GM23338 (cell line): ENCODE measurements at regions not wholly inside any gene's neighbourhood (a gene's known extent, or its start where the extent isn't known, plus 50 kb on each side); places are given as distances from the start of the nearest gene placed in this dataset.

ENCODE experiments used
- ATAC-seq: fragments of 200-7000 bp; cut with Tn5 transposase; 3 replicates; pipeline ENCODE4 v1.9.1; 2020
- DNase-seq: peaks from one replicate; pipeline ENCODE4 v3.0.0-alpha.2; 2015; ENCODE audit warnings: low spot score
- H2AFZ ChIP-seq: fragments of 200-600 bp; sonication (generic); 2 replicates; pipeline ENCODE4 v1.8.0; 2016; ENCODE audit warnings: antibody characterized with exemption, mild to moderate bottlenecking, moderate library complexity
- H3F3A ChIP-seq: fragments of 200-600 bp; sonication (generic); replicated peaks from 2 replicates; pipeline ENCODE4 v1.8.0; 2017; ENCODE audit warnings: antibody characterized with exemption, mixed run types, low read depth
- H3K27ac ChIP-seq: fragments of 200-600 bp; sonication (generic); 2 replicates; pipeline ENCODE4 v1.6.1; 2016; ENCODE audit warnings: low read depth
- H3K27me3 ChIP-seq: fragments of 200-600 bp; sonication (generic); 2 replicates; pipeline ENCODE4 v1.8.0; 2016; ENCODE audit warnings: mild to moderate bottlenecking, mixed run types, moderate library complexity; ENCODE audit not compliant: insufficient read depth
- H3K36me3 ChIP-seq: fragments of 200-600 bp; sonication (generic); 2 replicates; pipeline ENCODE4 v1.8.0; 2016; ENCODE audit warnings: mild to moderate bottlenecking; ENCODE audit not compliant: insufficient read depth
- H3K4me1 ChIP-seq: fragments of 200-600 bp; sonication (generic); 2 replicates; pipeline ENCODE4 v1.8.0; 2016; ENCODE audit warnings: mild to moderate bottlenecking, moderate library complexity; ENCODE audit not compliant: insufficient read depth
- H3K4me2 ChIP-seq: fragments of 200-600 bp; sonication (generic); 2 replicates; pipeline ENCODE4 v1.7.1; 2017; ENCODE audit warnings: mixed run types
- H3K4me3 ChIP-seq: fragments of 200-600 bp; sonication (generic); 2 replicates; pipeline ENCODE4 v1.6.1; 2016; ENCODE audit warnings: mixed run types
- H3K79me2 ChIP-seq: fragments of 200-600 bp; sonication (generic); replicated peaks from 2 replicates; pipeline ENCODE4 v1.8.0; 2017; ENCODE audit warnings: mild to moderate bottlenecking; ENCODE audit not compliant: insufficient read depth
- H3K9me2 ChIP-seq: fragments of 200-600 bp; sonication (generic); 2 replicates; pipeline ENCODE4 v1.8.0; 2017; ENCODE audit not compliant: insufficient read depth
- H4K20me1 ChIP-seq: fragments of 200-600 bp; sonication (generic); replicated peaks from 2 replicates; pipeline ENCODE4 v1.8.0; 2017; ENCODE audit warnings: mild to moderate bottlenecking; ENCODE audit not compliant: insufficient read depth
- H3K27ac Mint-ChIP-seq: 2 replicates; pipeline ENCODE4 v1.8.0; 2020; ENCODE audit warnings: inconsistent platforms, mild to moderate bottlenecking, moderate library complexity, mixed read lengths
- H3K27me3 Mint-ChIP-seq: 3 replicates; pipeline ENCODE4 v1.8.0; 2022; ENCODE audit warnings: low read depth, mild to moderate bottlenecking, moderate library complexity, mixed read lengths, inconsistent platforms; ENCODE audit not compliant: insufficient read depth, poor library complexity
- H3K36me3 Mint-ChIP-seq: 3 replicates; pipeline ENCODE4 v1.8.0; 2021; ENCODE audit warnings: low read depth, mild to moderate bottlenecking, inconsistent platforms, moderate library complexity, mixed read lengths
- H3K4me1 Mint-ChIP-seq: 3 replicates; pipeline ENCODE4 v1.8.0; 2020; ENCODE audit warnings: mild to moderate bottlenecking, inconsistent platforms, mixed read lengths
- H3K4me3 Mint-ChIP-seq: 3 replicates; pipeline ENCODE4 v1.8.0; 2021; ENCODE audit warnings: moderate library complexity, mild to moderate bottlenecking, inconsistent platforms, mixed read lengths
- H3K9me3 Mint-ChIP-seq: 3 replicates; pipeline ENCODE4 v1.8.0; 2020; ENCODE audit warnings: moderate library complexity, mild to moderate bottlenecking, inconsistent platforms, mixed read lengths
- CREB1 ChIP-seq: fragments of 250-450 bp; sonication (Bioruptor Pico); IDR thresholded peaks from 2 replicates; pipeline ENCODE4 v1.5.0; 2020; ENCODE audit warnings: low read depth, mild to moderate bottlenecking, moderate library complexity
- EZH2 ChIP-seq: fragments of 200-600 bp; sonication (generic); IDR thresholded peaks from one replicate; pipeline ENCODE4 v1.8.0; 2017; ENCODE audit warnings: antibody characterized with exemption, mild to moderate bottlenecking, low read depth; ENCODE audit not compliant: unreplicated experiment
- EZH2phosphoT487 ChIP-seq: fragments of 200-600 bp; sonication (generic); IDR thresholded peaks from one replicate; pipeline ENCODE4 v1.8.1; 2018; ENCODE audit warnings: antibody characterized with exemption; ENCODE audit not compliant: unreplicated experiment
- JUNB ChIP-seq: IDR thresholded peaks from one replicate; pipeline ENCODE4 v1.6.1; 2016; ENCODE audit warnings: antibody characterized with exemption; ENCODE audit not compliant: unreplicated experiment
- NANOG ChIP-seq: IDR thresholded peaks from 2 replicates; pipeline ENCODE4 v1.6.1; 2016; ENCODE audit warnings: antibody characterized with exemption, borderline replicate concordance
- POLR2AphosphoS5 ChIP-seq: IDR thresholded peaks from 2 replicates; pipeline ENCODE4 v1.6.1; 2016; ENCODE audit warnings: antibody characterized with exemption, low read depth
- STAT1 ChIP-seq: IDR thresholded peaks from one replicate; pipeline ENCODE4 v1.6.1; 2016; ENCODE audit warnings: antibody characterized with exemption; ENCODE audit not compliant: unreplicated experiment
- ZNF114 ChIP-seq: fragments of 250-450 bp; sonication (Bioruptor Pico); IDR thresholded peaks from 2 replicates; pipeline ENCODE4 v1.5.0; 2020; ENCODE audit warnings: mild to moderate bottlenecking, moderate library complexity
- ZNF331 ChIP-seq: fragments of 250-450 bp; sonication (Bioruptor Pico); IDR thresholded peaks from 2 replicates; pipeline ENCODE4 v1.5.0; 2020; ENCODE audit warnings: low read depth, mild to moderate bottlenecking, moderate library complexity
- TF ChIP-seq, protein P1 (sequence below): fragments of 250-450 bp; sonication (Bioruptor Pico); IDR thresholded peaks from 2 replicates; pipeline ENCODE4 v1.5.0; 2020; ENCODE audit warnings: mild to moderate bottlenecking, moderate library complexity
- TF ChIP-seq, protein P2 (sequence below): IDR thresholded peaks from one replicate; pipeline ENCODE4 v1.6.1; 2018; ENCODE audit warnings: antibody characterized with exemption; ENCODE audit not compliant: unreplicated experiment
- TF ChIP-seq, protein P3 (sequence below), 2 experiments: fragments of 200-600 bp in 1 of 2; sonication (generic) in 1 of 2; conservative IDR thresholded peaks; 2 replicates each; pipeline versions ENCODE4 v1.5.1 to v1.6.1; 2016 to 2017; ENCODE audit warnings: antibody characterized with exemption in 2 of 2, low read depth in 2 of 2, mild to moderate bottlenecking in 2 of 2, moderate library complexity in 1 of 2
- TF ChIP-seq, protein P4 (sequence below): IDR thresholded peaks from 2 replicates; pipeline ENCODE4 v1.6.1; 2016; ENCODE audit warnings: antibody characterized with exemption

DNA sequence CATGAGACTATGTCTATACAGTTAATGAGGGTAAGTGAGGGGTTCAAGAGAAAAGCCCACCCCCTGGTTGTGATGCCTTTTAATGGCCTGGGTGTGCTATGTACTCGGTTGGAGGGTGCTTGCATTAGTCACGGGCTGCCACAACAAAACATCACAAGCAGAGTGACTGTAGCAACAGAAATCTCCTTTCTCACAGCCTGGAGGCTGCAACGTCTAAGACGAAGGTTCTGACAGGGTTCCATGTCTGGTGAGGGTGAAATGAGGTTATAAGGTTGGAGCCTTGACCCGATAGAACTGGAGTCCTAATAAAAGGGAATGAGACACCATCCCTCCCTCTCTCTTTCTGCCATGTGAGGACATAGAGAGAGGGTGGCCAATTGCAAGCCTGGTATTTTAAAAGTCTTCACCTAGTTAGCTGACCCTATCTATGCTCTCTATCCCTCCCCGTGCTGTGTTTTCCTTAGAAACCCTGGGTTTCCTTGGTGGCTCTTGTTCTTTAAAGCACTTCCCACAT, 126.0 kb upstream of the GDF10 start:
- no peak overlapping the region for H3K4me2 ChIP-seq
- no peak overlapping the region for H2AFZ ChIP-seq
- H3K9me2 ChIP-seq = no peaks in the 10 kb centered on the region
- DNase-seq (no peak), ATAC-seq (no peak)
- Mint-ChIP-seq H3K27me3 (peaks cover 4% of the 10 kb centered on the region), H3K4me1 (peaks cover 12% of the 10 kb centered on the region), H3K27ac (no peak overlapping the region), H3K36me3 (no peaks in the 10 kb centered on the region; the same call in 1 of the 3 replicates), H3K9me3 (peaks cover 19% of the 10 kb centered on the region; the same call in 2 of the 3 replicates), H3K4me3 (no peak overlapping the region)
- no peak overlapping the region for H3K27ac ChIP-seq
- no peaks in the 10 kb centered on the region for H4K20me1 ChIP-seq
- no peaks in the 10 kb centered on the region for H3K79me2 ChIP-seq
- H3K36me3 ChIP-seq = no peaks in the 10 kb centered on the region
- TF ChIP-seq CREB1 (CRISPR knock-in tag) = no peak
- TF ChIP-seq, protein P1, sequence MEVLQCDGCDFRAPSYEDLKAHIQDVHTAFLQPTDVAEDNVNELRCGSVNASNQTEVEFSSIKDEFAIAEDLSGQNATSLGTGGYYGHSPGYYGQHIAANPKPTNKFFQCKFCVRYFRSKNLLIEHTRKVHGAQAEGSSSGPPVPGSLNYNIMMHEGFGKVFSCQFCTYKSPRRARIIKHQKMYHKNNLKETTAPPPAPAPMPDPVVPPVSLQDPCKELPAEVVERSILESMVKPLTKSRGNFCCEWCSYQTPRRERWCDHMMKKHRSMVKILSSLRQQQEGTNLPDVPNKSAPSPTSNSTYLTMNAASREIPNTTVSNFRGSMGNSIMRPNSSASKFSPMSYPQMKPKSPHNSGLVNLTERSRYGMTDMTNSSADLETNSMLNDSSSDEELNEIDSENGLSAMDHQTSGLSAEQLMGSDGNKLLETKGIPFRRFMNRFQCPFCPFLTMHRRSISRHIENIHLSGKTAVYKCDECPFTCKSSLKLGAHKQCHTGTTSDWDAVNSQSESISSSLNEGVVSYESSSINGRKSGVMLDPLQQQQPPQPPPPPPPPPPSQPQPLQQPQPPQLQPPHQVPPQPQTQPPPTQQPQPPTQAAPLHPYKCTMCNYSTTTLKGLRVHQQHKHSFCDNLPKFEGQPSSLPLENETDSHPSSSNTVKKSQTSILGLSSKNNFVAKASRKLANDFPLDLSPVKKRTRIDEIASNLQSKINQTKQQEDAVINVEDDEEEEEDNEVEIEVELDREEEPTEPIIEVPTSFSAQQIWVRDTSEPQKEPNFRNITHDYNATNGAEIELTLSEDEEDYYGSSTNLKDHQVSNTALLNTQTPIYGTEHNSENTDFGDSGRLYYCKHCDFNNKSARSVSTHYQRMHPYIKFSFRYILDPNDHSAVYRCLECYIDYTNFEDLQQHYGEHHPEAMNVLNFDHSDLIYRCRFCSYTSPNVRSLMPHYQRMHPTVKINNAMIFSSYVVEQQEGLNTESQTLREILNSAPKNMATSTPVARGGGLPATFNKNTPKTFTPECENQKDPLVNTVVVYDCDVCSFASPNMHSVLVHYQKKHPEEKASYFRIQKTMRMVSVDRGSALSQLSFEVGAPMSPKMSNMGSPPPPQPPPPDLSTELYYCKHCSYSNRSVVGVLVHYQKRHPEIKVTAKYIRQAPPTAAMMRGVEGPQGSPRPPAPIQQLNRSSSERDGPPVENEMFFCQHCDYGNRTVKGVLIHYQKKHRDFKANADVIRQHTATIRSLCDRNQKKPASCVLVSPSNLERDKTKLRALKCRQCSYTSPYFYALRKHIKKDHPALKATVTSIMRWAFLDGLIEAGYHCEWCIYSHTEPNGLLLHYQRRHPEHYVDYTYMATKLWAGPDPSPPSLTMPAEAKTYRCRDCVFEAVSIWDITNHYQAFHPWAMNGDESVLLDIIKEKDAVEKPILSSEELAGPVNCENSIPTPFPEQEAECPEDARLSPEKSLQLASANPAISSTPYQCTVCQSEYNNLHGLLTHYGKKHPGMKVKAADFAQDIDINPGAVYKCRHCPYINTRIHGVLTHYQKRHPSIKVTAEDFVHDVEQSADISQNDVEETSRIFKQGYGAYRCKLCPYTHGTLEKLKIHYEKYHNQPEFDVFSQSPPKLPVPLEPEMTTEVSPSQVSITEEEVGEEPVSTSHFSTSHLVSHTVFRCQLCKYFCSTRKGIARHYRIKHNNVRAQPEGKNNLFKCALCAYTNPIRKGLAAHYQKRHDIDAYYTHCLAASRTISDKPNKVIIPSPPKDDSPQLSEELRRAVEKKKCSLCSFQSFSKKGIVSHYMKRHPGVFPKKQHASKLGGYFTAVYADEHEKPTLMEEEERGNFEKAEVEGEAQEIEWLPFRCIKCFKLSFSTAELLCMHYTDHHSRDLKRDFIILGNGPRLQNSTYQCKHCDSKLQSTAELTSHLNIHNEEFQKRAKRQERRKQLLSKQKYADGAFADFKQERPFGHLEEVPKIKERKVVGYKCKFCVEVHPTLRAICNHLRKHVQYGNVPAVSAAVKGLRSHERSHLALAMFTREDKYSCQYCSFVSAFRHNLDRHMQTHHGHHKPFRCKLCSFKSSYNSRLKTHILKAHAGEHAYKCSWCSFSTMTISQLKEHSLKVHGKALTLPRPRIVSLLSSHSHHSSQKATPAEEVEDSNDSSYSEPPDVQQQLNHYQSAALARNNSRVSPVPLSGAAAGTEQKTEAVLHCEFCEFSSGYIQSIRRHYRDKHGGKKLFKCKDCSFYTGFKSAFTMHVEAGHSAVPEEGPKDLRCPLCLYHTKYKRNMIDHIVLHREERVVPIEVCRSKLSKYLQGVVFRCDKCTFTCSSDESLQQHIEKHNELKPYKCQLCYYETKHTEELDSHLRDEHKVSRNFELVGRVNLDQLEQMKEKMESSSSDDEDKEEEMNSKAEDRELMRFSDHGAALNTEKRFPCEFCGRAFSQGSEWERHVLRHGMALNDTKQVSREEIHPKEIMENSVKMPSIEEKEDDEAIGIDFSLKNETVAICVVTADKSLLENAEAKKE (CRISPR knock-in tag) = no peak
- TF ChIP-seq, protein P2, sequence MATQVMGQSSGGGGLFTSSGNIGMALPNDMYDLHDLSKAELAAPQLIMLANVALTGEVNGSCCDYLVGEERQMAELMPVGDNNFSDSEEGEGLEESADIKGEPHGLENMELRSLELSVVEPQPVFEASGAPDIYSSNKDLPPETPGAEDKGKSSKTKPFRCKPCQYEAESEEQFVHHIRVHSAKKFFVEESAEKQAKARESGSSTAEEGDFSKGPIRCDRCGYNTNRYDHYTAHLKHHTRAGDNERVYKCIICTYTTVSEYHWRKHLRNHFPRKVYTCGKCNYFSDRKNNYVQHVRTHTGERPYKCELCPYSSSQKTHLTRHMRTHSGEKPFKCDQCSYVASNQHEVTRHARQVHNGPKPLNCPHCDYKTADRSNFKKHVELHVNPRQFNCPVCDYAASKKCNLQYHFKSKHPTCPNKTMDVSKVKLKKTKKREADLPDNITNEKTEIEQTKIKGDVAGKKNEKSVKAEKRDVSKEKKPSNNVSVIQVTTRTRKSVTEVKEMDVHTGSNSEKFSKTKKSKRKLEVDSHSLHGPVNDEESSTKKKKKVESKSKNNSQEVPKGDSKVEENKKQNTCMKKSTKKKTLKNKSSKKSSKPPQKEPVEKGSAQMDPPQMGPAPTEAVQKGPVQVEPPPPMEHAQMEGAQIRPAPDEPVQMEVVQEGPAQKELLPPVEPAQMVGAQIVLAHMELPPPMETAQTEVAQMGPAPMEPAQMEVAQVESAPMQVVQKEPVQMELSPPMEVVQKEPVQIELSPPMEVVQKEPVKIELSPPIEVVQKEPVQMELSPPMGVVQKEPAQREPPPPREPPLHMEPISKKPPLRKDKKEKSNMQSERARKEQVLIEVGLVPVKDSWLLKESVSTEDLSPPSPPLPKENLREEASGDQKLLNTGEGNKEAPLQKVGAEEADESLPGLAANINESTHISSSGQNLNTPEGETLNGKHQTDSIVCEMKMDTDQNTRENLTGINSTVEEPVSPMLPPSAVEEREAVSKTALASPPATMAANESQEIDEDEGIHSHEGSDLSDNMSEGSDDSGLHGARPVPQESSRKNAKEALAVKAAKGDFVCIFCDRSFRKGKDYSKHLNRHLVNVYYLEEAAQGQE = no peak
- TF ChIP-seq NANOG = no peak
- TF ChIP-seq EZH2phosphoT487 = no peak
- no peak for TF ChIP-seq POLR2AphosphoS5
- TF ChIP-seq, protein P3, sequence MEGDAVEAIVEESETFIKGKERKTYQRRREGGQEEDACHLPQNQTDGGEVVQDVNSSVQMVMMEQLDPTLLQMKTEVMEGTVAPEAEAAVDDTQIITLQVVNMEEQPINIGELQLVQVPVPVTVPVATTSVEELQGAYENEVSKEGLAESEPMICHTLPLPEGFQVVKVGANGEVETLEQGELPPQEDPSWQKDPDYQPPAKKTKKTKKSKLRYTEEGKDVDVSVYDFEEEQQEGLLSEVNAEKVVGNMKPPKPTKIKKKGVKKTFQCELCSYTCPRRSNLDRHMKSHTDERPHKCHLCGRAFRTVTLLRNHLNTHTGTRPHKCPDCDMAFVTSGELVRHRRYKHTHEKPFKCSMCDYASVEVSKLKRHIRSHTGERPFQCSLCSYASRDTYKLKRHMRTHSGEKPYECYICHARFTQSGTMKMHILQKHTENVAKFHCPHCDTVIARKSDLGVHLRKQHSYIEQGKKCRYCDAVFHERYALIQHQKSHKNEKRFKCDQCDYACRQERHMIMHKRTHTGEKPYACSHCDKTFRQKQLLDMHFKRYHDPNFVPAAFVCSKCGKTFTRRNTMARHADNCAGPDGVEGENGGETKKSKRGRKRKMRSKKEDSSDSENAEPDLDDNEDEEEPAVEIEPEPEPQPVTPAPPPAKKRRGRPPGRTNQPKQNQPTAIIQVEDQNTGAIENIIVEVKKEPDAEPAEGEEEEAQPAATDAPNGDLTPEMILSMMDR (conservative IDR thresholded peaks at IDR 0.05; ENCODE audit: low read depth in 2 of 2) = no peak
- no peak for TF ChIP-seq ZNF331 (CRISPR knock-in tag)
- TF ChIP-seq ZNF114 (CRISPR knock-in tag) = no peak
- no peak for TF ChIP-seq STAT1
- TF ChIP-seq, protein P4, sequence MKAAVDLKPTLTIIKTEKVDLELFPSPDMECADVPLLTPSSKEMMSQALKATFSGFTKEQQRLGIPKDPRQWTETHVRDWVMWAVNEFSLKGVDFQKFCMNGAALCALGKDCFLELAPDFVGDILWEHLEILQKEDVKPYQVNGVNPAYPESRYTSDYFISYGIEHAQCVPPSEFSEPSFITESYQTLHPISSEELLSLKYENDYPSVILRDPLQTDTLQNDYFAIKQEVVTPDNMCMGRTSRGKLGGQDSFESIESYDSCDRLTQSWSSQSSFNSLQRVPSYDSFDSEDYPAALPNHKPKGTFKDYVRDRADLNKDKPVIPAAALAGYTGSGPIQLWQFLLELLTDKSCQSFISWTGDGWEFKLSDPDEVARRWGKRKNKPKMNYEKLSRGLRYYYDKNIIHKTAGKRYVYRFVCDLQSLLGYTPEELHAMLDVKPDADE = no peak
- no peak for TF ChIP-seq JUNB
- TF ChIP-seq EZH2 = no peak
- no peaks in the 10 kb centered on the region for H3F3A ChIP-seq
- H3K4me3 ChIP-seq = no peak overlapping the region
- no peaks in the 10 kb centered on the region for H3K4me1 ChIP-seq
- no peaks in the 10 kb centered on the region for H3K27me3 ChIP-seq
